ENCODE measurements at regions not wholly inside any gene's neighbourhood (a gene's known extent, or its start where the extent isn't known, plus 50 kb on each side); places are given as distances from the start of the nearest gene placed in this dataset.

DNA sequence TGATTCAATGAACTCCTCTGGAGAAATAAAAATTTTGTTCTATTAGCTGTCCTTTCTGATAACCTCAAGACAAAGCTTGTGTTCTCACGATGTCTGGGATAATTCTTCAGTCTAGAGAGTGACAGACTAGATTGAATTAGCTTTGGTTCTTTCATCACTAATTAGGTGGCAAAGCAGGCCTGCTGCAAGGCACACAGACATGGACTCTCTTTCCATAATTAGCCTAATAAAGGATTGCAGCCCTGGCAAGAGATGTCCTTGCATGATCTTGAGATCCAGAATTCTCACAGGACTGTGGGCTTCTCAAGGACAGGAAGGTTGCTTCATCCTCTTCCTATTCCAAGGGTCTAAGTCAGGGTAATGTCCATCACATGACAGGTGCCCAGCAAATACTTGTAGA is 245.6 kb upstream of the ZC3H12C start:
- TF ChIP-seq NFIC (IDR thresholded peaks at IDR 0.05) (no peak), RAD21 (IDR thresholded peaks at IDR 0.05; ENCODE audit: low read depth) (no peak), TAF1 (IDR thresholded peaks at IDR 0.05; ENCODE audit: low read depth) (no peak), EP300 (IDR thresholded peaks at IDR 0.05; ENCODE audit: borderline replicate concordance) (no peak)

Measured in Ishikawa (cell line).